ENCODE measurements at regions not wholly inside any gene's neighbourhood (a gene's known extent, or its start where the extent isn't known, plus 50 kb on each side); places are given as distances from the start of the nearest gene placed in this dataset.

DNA sequence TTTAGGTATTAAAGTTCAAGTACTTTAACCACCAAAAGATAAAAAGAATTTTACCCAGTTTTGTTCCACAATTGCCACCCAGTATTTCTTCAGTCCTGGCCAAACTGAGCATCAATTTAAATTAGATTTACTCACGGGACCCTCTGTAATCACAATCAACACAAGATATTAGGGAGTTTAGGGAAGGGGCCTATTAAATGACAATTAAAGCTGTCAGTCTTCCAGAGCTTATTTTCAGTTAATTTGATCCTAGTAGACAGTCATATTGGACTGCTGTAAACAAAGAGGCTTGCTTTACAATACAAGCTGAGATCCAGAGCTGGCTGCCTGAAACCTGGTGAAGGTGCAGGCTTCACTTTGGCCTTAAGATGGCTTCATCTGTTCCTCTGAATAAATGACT lies 321.2 kb upstream of the NBEA start:
- TF ChIP-seq, protein P1, sequence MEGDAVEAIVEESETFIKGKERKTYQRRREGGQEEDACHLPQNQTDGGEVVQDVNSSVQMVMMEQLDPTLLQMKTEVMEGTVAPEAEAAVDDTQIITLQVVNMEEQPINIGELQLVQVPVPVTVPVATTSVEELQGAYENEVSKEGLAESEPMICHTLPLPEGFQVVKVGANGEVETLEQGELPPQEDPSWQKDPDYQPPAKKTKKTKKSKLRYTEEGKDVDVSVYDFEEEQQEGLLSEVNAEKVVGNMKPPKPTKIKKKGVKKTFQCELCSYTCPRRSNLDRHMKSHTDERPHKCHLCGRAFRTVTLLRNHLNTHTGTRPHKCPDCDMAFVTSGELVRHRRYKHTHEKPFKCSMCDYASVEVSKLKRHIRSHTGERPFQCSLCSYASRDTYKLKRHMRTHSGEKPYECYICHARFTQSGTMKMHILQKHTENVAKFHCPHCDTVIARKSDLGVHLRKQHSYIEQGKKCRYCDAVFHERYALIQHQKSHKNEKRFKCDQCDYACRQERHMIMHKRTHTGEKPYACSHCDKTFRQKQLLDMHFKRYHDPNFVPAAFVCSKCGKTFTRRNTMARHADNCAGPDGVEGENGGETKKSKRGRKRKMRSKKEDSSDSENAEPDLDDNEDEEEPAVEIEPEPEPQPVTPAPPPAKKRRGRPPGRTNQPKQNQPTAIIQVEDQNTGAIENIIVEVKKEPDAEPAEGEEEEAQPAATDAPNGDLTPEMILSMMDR (IDR thresholded peaks at IDR 0.05; ENCODE audit: low read depth, low read length) = no peak
- no peak for TF ChIP-seq POLR2A (IDR thresholded peaks at IDR 0.05; ENCODE audit: extremely low read depth, insufficient read length)
- TF ChIP-seq, protein P2, sequence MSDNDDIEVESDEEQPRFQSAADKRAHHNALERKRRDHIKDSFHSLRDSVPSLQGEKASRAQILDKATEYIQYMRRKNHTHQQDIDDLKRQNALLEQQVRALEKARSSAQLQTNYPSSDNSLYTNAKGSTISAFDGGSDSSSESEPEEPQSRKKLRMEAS (IDR thresholded peaks at IDR 0.05; ENCODE audit: low read depth, low read length) = no peak
- no peak for TF ChIP-seq MYC (IDR thresholded peaks at IDR 0.05; ENCODE audit: low read depth, low read length)
